PC-9 (cell line): ENCODE measurements at regions not wholly inside any gene's neighbourhood (a gene's known extent, or its start where the extent isn't known, plus 50 kb on each side); places are given as distances from the start of the nearest gene placed in this dataset.

Experiments used
- BruUV-seq: library from RNA; stranded (reverse); fragments of 400-500 nt; replicated peaks from 2 replicates; lab custom pipeline; 2021; lab: Mats Ljungman, UMichigan
- CTCF ChIA-PET: fragments of 300-600 bp; sonication (Branson Sonifier 250); formaldehyde crosslinking; loops from one replicate; lab custom pipeline; 2022; ENCODE audit warnings: antibody characterized with exemption; lab: Charles Lee
- POLR2A ChIA-PET: fragments of 300-600 bp; sonication (Branson Sonifier 250); formaldehyde crosslinking; loops from one replicate; lab custom pipeline; 2022; ENCODE audit warnings: antibody characterized with exemption; ENCODE audit not compliant: unreplicated experiment; lab: Charles Lee
- DNase-seq, 2 experiments: peaks; one replicate each; pipeline versions ENCODE4 v3.0.0 to v3.0.0-alpha.2; 2015 to 2022; ENCODE audit warnings: mixed read lengths in 1 of 2
- H2AFZ ChIP-seq: fragments of 200-600 bp; sonication (generic); 2 replicates; pipeline ENCODE4 v1.8.1; 2017; ENCODE audit warnings: antibody characterized with exemption
- H3F3A ChIP-seq: fragments of 200-600 bp; sonication (generic); 2 replicates; pipeline ENCODE4 v1.8.1; 2017; ENCODE audit warnings: antibody characterized with exemption, mild to moderate bottlenecking, low read depth; ENCODE audit not compliant: insufficient read depth
- H3K27ac ChIP-seq: fragments of 200-600 bp; sonication (generic); 2 replicates; pipeline ENCODE4 v1.6.1; 2016; ENCODE audit warnings: mixed run types
- H3K27me3 ChIP-seq: fragments of 200-600 bp; sonication (generic); 2 replicates; pipeline ENCODE4 v1.6.1; 2016; ENCODE audit warnings: low read depth, mixed run types; ENCODE audit not compliant: insufficient read depth
- H3K36me3 ChIP-seq: fragments of 200-600 bp; sonication (generic); 2 replicates; pipeline ENCODE4 v1.6.1; 2016; ENCODE audit warnings: low read depth, mixed run types
- H3K4me1 ChIP-seq: fragments of 200-600 bp; sonication (generic); replicated peaks from 2 replicates; pipeline ENCODE4 v1.6.1; 2016; ENCODE audit warnings: mixed run types; ENCODE audit not compliant: insufficient read depth
- H3K4me2 ChIP-seq: fragments of 200-600 bp; sonication (generic); 2 replicates; pipeline ENCODE4 v1.6.1; 2017; ENCODE audit warnings: mixed run types
- H3K4me3 ChIP-seq: fragments of 200-600 bp; sonication (generic); 2 replicates; pipeline ENCODE4 v1.6.1; 2016; ENCODE audit warnings: mixed run types
- H3K79me2 ChIP-seq: fragments of 200-600 bp; sonication (generic); 2 replicates; pipeline ENCODE4 v1.6.1; 2017; ENCODE audit warnings: low read depth, mixed run types
- H3K9me2 ChIP-seq: fragments of 200-600 bp; sonication (generic); 2 replicates; pipeline ENCODE4 v1.8.1; 2017; ENCODE audit warnings: mild to moderate bottlenecking; ENCODE audit not compliant: insufficient read depth
- H3K9me3 ChIP-seq: fragments of 200-600 bp; sonication (generic); 2 replicates; pipeline ENCODE4 v1.8.1; 2016; ENCODE audit warnings: low read depth; ENCODE audit not compliant: insufficient read depth
- H4K20me1 ChIP-seq: fragments of 200-600 bp; sonication (generic); 2 replicates; pipeline ENCODE4 v1.8.1; 2017; ENCODE audit not compliant: insufficient read depth
- CTCF ChIP-seq: fragments of 200-600 bp; sonication (generic); conservative IDR thresholded peaks from 2 replicates; pipeline ENCODE4 v1.6.1; 2017; ENCODE audit warnings: mixed run types, antibody characterized with exemption, mild to moderate bottlenecking, moderate library complexity
- EZH2 ChIP-seq: fragments of 200-600 bp; sonication (generic); IDR thresholded peaks from 2 replicates; pipeline ENCODE4 v1.8.0; 2017; ENCODE audit warnings: antibody characterized with exemption, low read depth
- intact Hi-C: fragments of 100-400 bp; cut with micrococcal nuclease; formaldehyde crosslinking; loops from one replicate; pipeline ENCODE4 v1.10.0; 2022; ENCODE audit not compliant: unreplicated experiment

GRCh38 chr21:24428591-24429199 is 1178.6 kb downstream of the MRPL39 start:
- no peaks in the 10 kb centered on the region for H3K27me3 ChIP-seq
- no peaks in the 10 kb centered on the region for H3K9me2 ChIP-seq
- H3K27ac ChIP-seq = no peak overlapping the region
- TF ChIP-seq EZH2 (no peak), CTCF (no peak)
- no peaks in the 10 kb centered on the region for H3F3A ChIP-seq
- H4K20me1 ChIP-seq = no peaks in the 10 kb centered on the region
- DNase-seq = no peak
- H3K79me2 ChIP-seq = no peaks in the 10 kb centered on the region
- H3K4me1 ChIP-seq = no peaks in the 10 kb centered on the region
- H3K4me3 ChIP-seq = peak overlapping the region; percentile 26; the same call in 1 of the 2 replicates
- ChIA-PET CTCF (no interaction called here), POLR2A (no interaction called here)
- H3K9me3 ChIP-seq = no peaks in the 10 kb centered on the region
- H3K36me3 ChIP-seq = no peaks in the 10 kb centered on the region
- peak overlapping the region; percentile 66; the same call in 1 of the 2 replicates for H2AFZ ChIP-seq
- BruUV-seq = no TSS peak
- peak overlapping the region; percentile 53; the same call in 1 of the 2 replicates for H3K4me2 ChIP-seq
- intact Hi-C loops = no loop called here

GRCh38 chr21:24424776-24425175 is 1182.5 kb downstream of the MRPL39 start:
- Histone ChIP-seq H3K4me3 (no peak overlapping the region), H3K9me3 (no peaks in the 10 kb centered on the region)
- intact Hi-C loops = no loop called here

GRCh38 chr21:24423546-24423945 is 1183.7 kb downstream of the MRPL39 start:
- no peak overlapping the region for H3K4me2 ChIP-seq
- POLR2A ChIA-PET = no interaction called here
- H4K20me1 ChIP-seq = no peaks in the 10 kb centered on the region
- H3K27me3 ChIP-seq = no peaks in the 10 kb centered on the region
- CTCF ChIA-PET = no interaction called here
- no TSS peak for BruUV-seq
- H3K9me2 ChIP-seq = no peaks in the 10 kb centered on the region; the same call in 1 of the 2 replicates
- H3K36me3 ChIP-seq = no peaks in the 10 kb centered on the region
- intact Hi-C loops = no loop called here
- DNase-seq = no peak
- H3K4me1 ChIP-seq = no peaks in the 10 kb centered on the region
- no peak overlapping the region for H3K27ac ChIP-seq
- TF ChIP-seq EZH2 (no peak), CTCF (no peak)
- H3F3A ChIP-seq = no peaks in the 10 kb centered on the region
- no peaks in the 10 kb centered on the region for H3K79me2 ChIP-seq
- H3K4me3 ChIP-seq = no peak overlapping the region
- H2AFZ ChIP-seq = no peak overlapping the region
- no peaks in the 10 kb centered on the region for H3K9me3 ChIP-seq

More at GRCh38 chr21:24424776-24425175, 1182.5 kb downstream of the MRPL39 start:
- ChIA-PET POLR2A (no interaction called here), CTCF (no interaction called here)
- no peak for TF ChIP-seq EZH2
- no peak for TF ChIP-seq CTCF
- Histone ChIP-seq H3K79me2 (no peaks in the 10 kb centered on the region), H3K27me3 (no peaks in the 10 kb centered on the region), H4K20me1 (no peaks in the 10 kb centered on the region), H3F3A (no peaks in the 10 kb centered on the region), H3K27ac (no peak overlapping the region), H3K4me1 (no peaks in the 10 kb centered on the region), H2AFZ (no peak overlapping the region), H3K9me2 (no peaks in the 10 kb centered on the region; the same call in 1 of the 2 replicates), H3K4me2 (no peak overlapping the region), H3K36me3 (no peaks in the 10 kb centered on the region)
- no peak for DNase-seq
- no TSS peak for BruUV-seq
